ENCODE measurements at regions not wholly inside any gene's neighbourhood (a gene's known extent, or its start where the extent isn't known, plus 50 kb on each side); places are given as distances from the start of the nearest gene placed in this dataset.

- Histone ChIP-seq H3K9me3 (ENCODE audit: control insufficient read depth, low read length) (no peaks in the 10 kb centered on the region), H3K4me1 (ENCODE audit: control insufficient read depth, insufficient read depth, low read length) (no peaks in the 10 kb centered on the region), H3K27ac (ENCODE audit: low read length) (no peak overlapping the region), H3K27me3 (ENCODE audit: control insufficient read depth, insufficient read depth) (no peaks in the 10 kb centered on the region), H3K4me3 (ENCODE audit: low read length) (no peak overlapping the region)
- DNase-seq (peak in 1 of 3 donors; percentile 28), ATAC-seq (no peak)
- WGBS: 71% methylated on average over 6 of the region's 6 CpGs
- intact Hi-C loops (cut with DNase I): no loop called here
Measured at GRCh38 chr3:104269771-104270170, 1096.9 kb upstream of the ALCAM start.

- ATAC-seq (no peak), DNase-seq (no peak)
- Histone ChIP-seq H3K9me3 (ENCODE audit: control insufficient read depth, low read length) (no peaks in the 10 kb centered on the region), H3K27ac (ENCODE audit: low read length) (no peak overlapping the region), H3K4me3 (ENCODE audit: low read length) (no peak overlapping the region), H3K27me3 (ENCODE audit: control insufficient read depth, insufficient read depth) (no peaks in the 10 kb centered on the region), H3K4me1 (ENCODE audit: control insufficient read depth, insufficient read depth, low read length) (no peaks in the 10 kb centered on the region)
- WGBS: 60% methylated on average over 4 of the region's 4 CpGs
- intact Hi-C loops (cut with DNase I): no loop called here
Measured at GRCh38 chr3:104273046-104273649, 1093.6 kb upstream of the ALCAM start.

GRCh38 chr3:104275199-104275598 is 1091.5 kb upstream of the ALCAM start:
- DNase-seq: no peak
- ATAC-seq: no peak
- Histone ChIP-seq H3K4me1 (ENCODE audit: control insufficient read depth, insufficient read depth, low read length) (no peaks in the 10 kb centered on the region), H3K9me3 (ENCODE audit: control insufficient read depth, low read length) (no peaks in the 10 kb centered on the region), H3K27ac (ENCODE audit: low read length) (no peak overlapping the region), H3K4me3 (ENCODE audit: low read length) (no peak overlapping the region), H3K27me3 (ENCODE audit: control insufficient read depth, insufficient read depth) (no peaks in the 10 kb centered on the region)
- intact Hi-C loops (cut with DNase I): no loop called here

- DNase-seq: no peak
- ATAC-seq: no peak
- H3K4me1 ChIP-seq (ENCODE audit: control insufficient read depth, insufficient read depth, low read length): no peaks in the 10 kb centered on the region
- H3K4me3 ChIP-seq (ENCODE audit: low read length): no peak overlapping the region
- no peak overlapping the region for H3K27ac ChIP-seq (ENCODE audit: low read length)
- no peaks in the 10 kb centered on the region for H3K27me3 ChIP-seq (ENCODE audit: control insufficient read depth, insufficient read depth)
- whole genome bisulfite sequencing: 26% methylated on average over 1 of the region's 1 CpG
- H3K9me3 ChIP-seq (ENCODE audit: control insufficient read depth, low read length): no peaks in the 10 kb centered on the region
- intact Hi-C loops (cut with DNase I): no loop called here
Measured at GRCh38 chr3:104279617-104280016, 1087.1 kb upstream of the ALCAM start.

GRCh38 chr3:104281713-104282112 is 1085.0 kb upstream of the ALCAM start:
- no peak overlapping the region for H3K27ac ChIP-seq (ENCODE audit: low read length)
- intact Hi-C loops (cut with DNase I): no loop called here
- H3K4me3 ChIP-seq (ENCODE audit: low read length): no peak overlapping the region
- ATAC-seq (no peak), DNase-seq (no peak)
- no peaks in the 10 kb centered on the region for H3K9me3 ChIP-seq (ENCODE audit: control insufficient read depth, low read length)
- no peaks in the 10 kb centered on the region for H3K27me3 ChIP-seq (ENCODE audit: control insufficient read depth, insufficient read depth)
- H3K4me1 ChIP-seq (ENCODE audit: control insufficient read depth, insufficient read depth, low read length): no peaks in the 10 kb centered on the region
- WGBS: 94% methylated on average over 3 of the region's 3 CpGs

GRCh38 chr3:104286645-104287044 is 1080.1 kb upstream of the ALCAM start:
- H3K27me3 ChIP-seq (ENCODE audit: control insufficient read depth, insufficient read depth): no peaks in the 10 kb centered on the region
- no peaks in the 10 kb centered on the region for H3K4me1 ChIP-seq (ENCODE audit: control insufficient read depth, insufficient read depth, low read length)
- ATAC-seq: no peak
- no peaks in the 10 kb centered on the region for H3K9me3 ChIP-seq (ENCODE audit: control insufficient read depth, low read length)
- DNase-seq: no peak
- H3K4me3 ChIP-seq (ENCODE audit: low read length): no peak overlapping the region
- WGBS: 85% methylated on average over 5 of the region's 5 CpGs
- intact Hi-C loops (cut with DNase I): no loop called here
- H3K27ac ChIP-seq (ENCODE audit: low read length): no peak overlapping the region

GRCh38 chr3:104291437-104291851 is 1075.3 kb upstream of the ALCAM start:
- DNase-seq (no peak), ATAC-seq (no peak)
- intact Hi-C loops (cut with DNase I): no loop called here
- H3K27me3 ChIP-seq (ENCODE audit: control insufficient read depth, insufficient read depth): no peaks in the 10 kb centered on the region
- H3K4me1 ChIP-seq (ENCODE audit: control insufficient read depth, insufficient read depth, low read length): no peaks in the 10 kb centered on the region
- peak overlapping the region; percentile 44 for H3K4me3 ChIP-seq (ENCODE audit: low read length)
- no peak overlapping the region for H3K27ac ChIP-seq (ENCODE audit: low read length)
- H3K9me3 ChIP-seq (ENCODE audit: control insufficient read depth, low read length): no peaks in the 10 kb centered on the region
- 48% methylated on average over 3 of the region's 3 CpGs for WGBS

GRCh38 chr3:104291878-104292277 is 1074.8 kb upstream of the ALCAM start:
- H3K4me3 ChIP-seq (ENCODE audit: low read length): peak overlapping the region; percentile 44
- ATAC-seq (no peak), DNase-seq (no peak)
- no peaks in the 10 kb centered on the region for H3K9me3 ChIP-seq (ENCODE audit: control insufficient read depth, low read length)
- no peaks in the 10 kb centered on the region for H3K27me3 ChIP-seq (ENCODE audit: control insufficient read depth, insufficient read depth)
- intact Hi-C loops (cut with DNase I): no loop called here
- WGBS: 30% methylated on average over 2 of the region's 2 CpGs
- no peaks in the 10 kb centered on the region for H3K4me1 ChIP-seq (ENCODE audit: control insufficient read depth, insufficient read depth, low read length)
- no peak overlapping the region for H3K27ac ChIP-seq (ENCODE audit: low read length)

- H3K9me3 ChIP-seq (ENCODE audit: control insufficient read depth, low read length): no peaks in the 10 kb centered on the region
- H3K4me1 ChIP-seq (ENCODE audit: control insufficient read depth, insufficient read depth, low read length): no peaks in the 10 kb centered on the region
- DNase-seq: no peak
- H3K4me3 ChIP-seq (ENCODE audit: low read length): no peak overlapping the region
- ATAC-seq: no peak
- H3K27me3 ChIP-seq (ENCODE audit: control insufficient read depth, insufficient read depth): no peaks in the 10 kb centered on the region
- intact Hi-C loops (cut with DNase I): no loop called here
- no peak overlapping the region for H3K27ac ChIP-seq (ENCODE audit: low read length)
- 97% methylated on average over 1 of the region's 1 CpG for WGBS
Measured at GRCh38 chr3:104297617-104298016, 1069.1 kb upstream of the ALCAM start.

- DNase-seq (no peak), ATAC-seq (no peak)
- no peaks in the 10 kb centered on the region for H3K27me3 ChIP-seq (ENCODE audit: control insufficient read depth, insufficient read depth)
- H3K9me3 ChIP-seq (ENCODE audit: control insufficient read depth, low read length): no peaks in the 10 kb centered on the region
- no peaks in the 10 kb centered on the region for H3K4me1 ChIP-seq (ENCODE audit: control insufficient read depth, insufficient read depth, low read length)
- no peak overlapping the region for H3K4me3 ChIP-seq (ENCODE audit: low read length)
- no peak overlapping the region for H3K27ac ChIP-seq (ENCODE audit: low read length)
- WGBS: 31% methylated on average over 2 of the region's 2 CpGs
- intact Hi-C loops (cut with DNase I): no loop called here
Measured at GRCh38 chr3:104298662-104299061, 1068.0 kb upstream of the ALCAM start.

- no peak for ATAC-seq
- Histone ChIP-seq H3K4me3 (ENCODE audit: low read length) (no peak overlapping the region), H3K27me3 (ENCODE audit: control insufficient read depth, insufficient read depth) (no peaks in the 10 kb centered on the region), H3K9me3 (ENCODE audit: control insufficient read depth, low read length) (no peaks in the 10 kb centered on the region), H3K27ac (ENCODE audit: low read length) (no peak overlapping the region), H3K4me1 (ENCODE audit: control insufficient read depth, insufficient read depth, low read length) (no peaks in the 10 kb centered on the region)
- 84% methylated on average over 1 of the region's 1 CpG for WGBS
- intact Hi-C loops (cut with DNase I): no loop called here
- no peak for DNase-seq
Measured at GRCh38 chr3:104316118-104316517, 1050.6 kb upstream of the ALCAM start.

- Histone ChIP-seq H3K4me1 (ENCODE audit: control insufficient read depth, insufficient read depth, low read length) (no peaks in the 10 kb centered on the region), H3K27me3 (ENCODE audit: control insufficient read depth, insufficient read depth) (no peaks in the 10 kb centered on the region), H3K9me3 (ENCODE audit: control insufficient read depth, low read length) (peaks cover 3% of the 10 kb centered on the region), H3K27ac (ENCODE audit: low read length) (no peak overlapping the region), H3K4me3 (ENCODE audit: low read length) (no peak overlapping the region)
- ATAC-seq (no peak), DNase-seq (no peak)
- 73% methylated on average over 2 of the region's 2 CpGs for WGBS
- intact Hi-C loops (cut with DNase I): no loop called here
Measured at GRCh38 chr3:104323226-104323625, 1043.5 kb upstream of the ALCAM start.
